ENCODE measurements at regions not wholly inside any gene's neighbourhood (a gene's known extent, or its start where the extent isn't known, plus 50 kb on each side); places are given as distances from the start of the nearest gene placed in this dataset.

GRCh38 chrY:15162211-15162610, 637.9 kb downstream of the NLGN4Y start:
- DNase-seq, result no peak

DNA sequence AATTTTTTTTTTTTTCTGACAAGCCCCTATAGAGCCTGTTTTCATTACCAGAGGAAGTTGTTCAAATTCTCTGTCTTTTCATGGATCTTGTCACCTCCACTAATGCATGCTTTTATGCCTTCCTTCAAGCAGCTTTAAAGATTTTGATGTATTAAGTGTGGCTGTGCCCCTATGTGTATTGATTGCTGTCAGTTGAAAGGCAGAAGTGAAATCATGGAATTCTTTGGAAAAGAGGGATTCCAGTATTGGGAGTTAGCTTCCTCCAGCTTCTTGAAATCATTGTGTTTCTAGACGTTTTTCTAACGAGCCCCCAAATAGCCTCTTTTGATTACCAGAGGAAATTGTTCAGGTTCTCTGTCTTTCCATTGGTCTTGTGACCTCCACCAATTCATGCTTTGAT, 655.6 kb downstream of the NLGN4Y start:
- DNase-seq, result no peak

GRCh38 chrY:15229056-15229455, 704.7 kb downstream of the NLGN4Y start:
- DNase-seq, result no peak

DNA sequence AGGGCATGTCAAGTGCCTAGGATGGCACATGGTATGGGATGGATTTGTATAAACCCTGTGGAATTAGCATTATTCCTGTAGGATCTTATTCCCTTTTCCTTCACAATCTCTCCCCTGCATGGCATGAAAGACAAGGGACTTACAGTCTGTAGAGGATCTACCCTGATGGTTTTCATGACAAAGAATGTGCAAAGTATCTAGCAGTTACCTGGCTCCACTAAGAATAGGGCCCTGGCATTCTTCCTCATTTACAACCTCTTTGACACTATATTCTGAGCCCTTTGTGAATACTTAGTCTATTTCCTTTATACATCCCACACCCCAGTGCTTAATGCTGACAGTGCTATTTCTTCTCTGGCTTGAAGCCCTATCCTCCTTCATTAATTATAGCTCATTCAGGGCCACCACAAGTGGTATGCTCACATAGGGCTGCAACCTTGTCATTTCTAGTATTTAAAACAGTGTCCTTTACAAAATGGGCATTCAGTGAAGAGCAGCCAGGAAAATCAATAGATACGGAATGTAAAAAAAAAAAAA, 715.3 kb downstream of the NLGN4Y start:
- no peak for DNase-seq

DNA sequence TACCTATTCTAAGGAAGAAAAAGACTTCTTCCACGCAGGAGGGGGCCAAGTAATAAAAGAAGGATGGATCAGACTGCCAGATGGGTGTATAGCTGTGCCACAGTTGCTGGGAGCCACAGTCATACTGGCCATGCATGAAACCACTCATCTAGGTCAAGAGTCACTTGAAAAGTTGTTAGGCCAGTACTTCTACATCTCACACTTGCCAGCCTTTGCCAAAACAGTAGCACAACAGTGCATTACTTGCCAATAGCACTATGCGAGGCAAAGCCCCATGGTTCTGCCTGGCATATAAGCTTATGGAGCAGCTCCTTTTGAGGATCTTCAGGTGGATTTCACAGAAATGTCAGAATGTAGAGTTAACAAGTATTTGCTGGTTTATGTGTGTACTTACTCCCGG, 735.0 kb downstream of the NLGN4Y start:
- no peak for DNase-seq

DNA sequence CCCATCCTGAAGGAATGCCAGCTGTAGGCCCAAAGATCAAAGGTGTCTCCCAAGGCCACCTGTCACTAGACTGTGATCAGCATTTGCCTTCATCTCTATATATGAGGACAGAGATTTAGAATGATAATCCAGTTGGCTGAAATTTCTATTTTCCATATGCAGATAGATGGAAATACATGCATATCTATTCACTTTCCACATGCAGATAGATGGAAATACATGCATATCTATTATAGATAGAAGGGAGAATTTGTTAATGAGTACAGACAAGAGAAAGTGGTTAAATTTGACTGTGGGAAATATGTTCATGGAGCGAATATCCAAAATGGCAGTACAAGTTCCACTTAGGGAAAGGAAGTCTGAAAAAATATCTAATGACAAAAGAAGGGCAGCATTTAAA, 762.2 kb downstream of the NLGN4Y start:
- DNase-seq, result no peak

DNA sequence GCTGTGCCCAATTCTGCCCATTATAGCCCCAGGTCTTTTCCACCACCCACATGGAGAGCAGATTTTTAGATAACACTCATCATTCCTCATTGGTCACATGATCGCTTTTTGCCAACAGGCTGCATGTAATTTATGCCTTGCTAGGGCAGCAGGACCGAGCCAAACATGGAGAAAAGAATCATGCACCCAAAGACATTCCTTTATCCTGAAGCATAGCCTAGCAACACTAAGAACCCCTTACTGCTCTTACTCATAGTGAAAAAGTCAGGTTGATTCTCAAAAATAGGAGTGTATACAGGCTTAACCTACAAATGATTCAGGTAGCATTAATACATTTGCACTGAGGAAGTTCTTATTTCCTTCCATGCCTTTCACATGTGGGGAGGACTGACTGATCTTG, 765.5 kb downstream of the NLGN4Y start:
- DNase-seq, result no peak

GRCh38 chrY:15292881-15293280, 768.6 kb downstream of the NLGN4Y start:
- no peak for DNase-seq

DNA sequence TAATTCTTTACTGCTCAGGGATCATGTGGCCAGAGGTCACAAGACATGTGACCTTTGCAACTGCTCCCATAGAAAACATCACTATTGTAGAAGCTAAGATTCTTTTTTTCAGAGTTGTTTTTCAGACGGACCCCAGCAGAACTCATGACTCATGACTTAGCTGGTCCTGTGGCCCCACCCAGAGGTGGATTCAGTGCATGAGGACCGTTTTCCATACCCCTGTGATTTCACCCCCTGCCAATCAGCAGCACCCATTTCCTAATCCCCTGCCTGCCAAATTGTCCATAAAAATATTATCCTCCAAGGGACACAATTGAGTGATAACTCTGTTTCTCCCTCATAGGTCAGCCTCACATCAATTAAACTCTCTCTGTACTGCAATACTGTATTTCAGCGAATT, 777.5 kb downstream of the NLGN4Y start:
- no peak for DNase-seq

DNA sequence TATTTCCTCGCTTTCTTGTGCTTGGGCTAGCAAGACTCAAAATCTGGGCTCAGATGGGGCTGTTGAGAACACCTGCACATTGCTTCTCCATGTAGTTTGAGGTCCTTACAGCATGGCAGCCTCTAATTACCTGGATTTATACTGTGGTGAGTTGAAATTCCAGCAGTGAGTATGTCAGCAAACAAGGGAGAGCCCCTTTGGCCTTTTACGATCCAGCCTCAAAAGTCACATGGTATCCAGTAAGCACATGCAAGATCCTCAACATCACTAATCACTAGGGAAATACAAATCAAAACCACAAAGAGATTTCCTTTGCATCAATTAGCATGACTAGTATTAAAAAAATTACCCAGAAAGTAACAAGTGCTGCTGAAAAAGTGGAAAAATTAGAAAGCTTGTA, 787.8 kb downstream of the NLGN4Y start:
- no peak for DNase-seq

- no peak for DNase-seq
These were observed 799.9 kb downstream of the NLGN4Y start for GRCh38 chrY:15324189-15324588.

DNA sequence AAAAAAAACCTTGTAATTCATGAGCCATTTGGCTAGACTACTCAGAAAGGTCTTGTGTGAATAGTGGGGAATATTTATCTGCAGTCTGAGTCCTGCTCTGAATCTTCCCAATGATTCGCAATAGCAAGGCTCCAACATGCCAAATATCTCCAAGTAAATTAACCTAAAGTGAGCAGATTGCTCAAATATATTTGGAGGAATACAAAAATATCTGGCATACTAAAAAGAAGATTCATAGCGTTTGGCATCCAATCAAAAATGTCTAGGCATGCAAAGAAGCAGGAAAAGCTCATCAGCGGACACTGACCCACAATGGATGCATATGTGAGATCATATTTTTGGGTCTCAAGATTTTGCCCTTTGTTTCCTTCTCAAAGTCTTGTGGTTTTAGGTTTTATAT, 800.9 kb downstream of the NLGN4Y start:
- no peak for DNase-seq

GRCh38 chrY:15326673-15327072, 802.3 kb downstream of the NLGN4Y start:
- no peak for DNase-seq

GRCh38 chrY:15328848-15329247, 804.5 kb downstream of the NLGN4Y start:
- no peak for DNase-seq

DNA sequence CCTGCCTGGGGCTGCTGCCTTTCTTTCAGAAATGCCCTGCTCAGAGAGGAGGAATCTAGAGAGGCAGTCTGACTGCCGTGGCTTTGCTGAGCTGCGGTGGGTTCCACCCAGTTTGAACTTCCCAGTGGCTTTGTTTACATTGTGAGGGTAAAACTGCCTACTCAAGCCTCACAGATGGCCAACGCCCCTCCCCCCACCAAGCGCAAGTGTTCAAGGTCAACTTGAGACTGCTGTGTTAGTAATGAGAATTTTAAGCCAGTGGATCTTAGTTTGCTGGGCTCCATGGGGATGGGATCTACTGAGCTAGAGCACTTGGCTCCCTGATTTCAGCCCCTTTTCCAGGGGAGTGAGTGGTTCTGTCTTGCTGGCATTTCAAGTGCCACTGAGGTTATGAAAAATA, 819.2 kb downstream of the NLGN4Y start:
- no peak for DNase-seq

DNA sequence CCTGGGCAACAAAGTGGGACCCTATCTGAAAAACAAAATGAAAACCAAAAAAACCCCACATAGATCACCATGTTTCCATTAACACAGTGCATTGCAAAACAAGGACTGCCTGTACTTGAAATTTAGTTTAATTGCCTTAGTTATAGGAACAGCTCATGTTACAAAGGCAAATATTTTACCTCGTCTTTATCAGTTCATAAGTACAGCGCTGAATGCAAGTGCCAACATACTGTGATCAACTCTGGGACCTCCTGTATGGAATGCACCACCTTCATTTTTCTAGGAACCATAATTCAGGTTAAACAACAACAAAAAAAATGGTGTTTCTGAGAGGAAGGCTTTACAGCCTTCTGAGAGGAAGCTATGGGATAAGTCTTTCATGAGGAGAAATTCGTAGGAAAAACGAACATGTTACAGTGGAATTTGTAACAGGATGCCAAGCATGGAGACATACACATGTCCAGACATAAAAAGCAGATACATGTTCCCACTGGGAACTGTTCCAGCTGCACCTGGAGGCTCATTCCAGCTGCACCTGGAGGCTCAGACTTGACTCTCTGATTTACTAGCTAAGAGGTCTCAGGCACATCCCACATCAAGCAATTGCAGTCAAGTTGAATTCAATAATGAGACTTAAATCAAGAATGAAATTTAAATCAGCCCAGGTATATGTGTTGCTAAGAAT, 821.3 kb downstream of the NLGN4Y start:
- DNase-seq, result no peak

DNA sequence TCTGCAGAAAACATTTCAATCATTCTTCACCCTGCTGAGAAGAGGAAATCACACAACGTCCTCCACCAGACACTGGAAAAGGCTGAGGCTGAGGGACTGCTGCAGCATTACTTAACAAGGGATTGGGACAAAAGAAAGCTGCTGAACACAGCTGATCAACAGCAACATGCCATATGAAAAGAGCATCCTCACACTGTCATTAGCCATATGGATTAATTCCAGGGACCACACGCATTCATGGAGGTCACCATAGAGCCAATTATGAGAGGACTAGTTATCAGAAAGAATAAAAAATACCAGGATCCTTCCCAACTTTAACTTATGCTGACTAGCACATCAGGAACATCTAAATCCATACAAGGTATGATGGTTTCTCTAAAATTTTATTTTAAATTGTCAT, 825.0 kb downstream of the NLGN4Y start:
- no peak for DNase-seq

GRCh38 chrY:15355321-15355720, 831.0 kb downstream of the NLGN4Y start:
- DNase-seq, result no peak

DNA sequence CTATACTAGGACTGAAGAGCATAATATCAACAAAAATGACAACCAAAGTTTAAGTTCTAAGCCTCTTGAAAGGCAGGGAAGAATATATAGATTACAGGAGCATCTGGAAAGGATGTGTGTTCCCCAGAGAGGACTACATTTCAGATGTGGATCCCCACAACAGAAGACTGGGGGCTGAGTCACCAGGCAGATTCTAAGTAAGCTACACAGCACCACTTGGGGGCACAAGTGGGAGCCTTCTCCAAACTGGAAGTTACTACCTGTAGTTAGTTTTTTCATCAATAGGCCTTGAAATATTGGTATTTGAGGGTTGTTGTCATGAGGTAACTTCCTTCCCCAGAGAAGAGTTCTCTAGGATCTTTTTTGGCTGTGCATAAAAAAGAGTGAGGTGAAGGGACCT, 836.1 kb downstream of the NLGN4Y start:
- DNase-seq, result no peak

DNA sequence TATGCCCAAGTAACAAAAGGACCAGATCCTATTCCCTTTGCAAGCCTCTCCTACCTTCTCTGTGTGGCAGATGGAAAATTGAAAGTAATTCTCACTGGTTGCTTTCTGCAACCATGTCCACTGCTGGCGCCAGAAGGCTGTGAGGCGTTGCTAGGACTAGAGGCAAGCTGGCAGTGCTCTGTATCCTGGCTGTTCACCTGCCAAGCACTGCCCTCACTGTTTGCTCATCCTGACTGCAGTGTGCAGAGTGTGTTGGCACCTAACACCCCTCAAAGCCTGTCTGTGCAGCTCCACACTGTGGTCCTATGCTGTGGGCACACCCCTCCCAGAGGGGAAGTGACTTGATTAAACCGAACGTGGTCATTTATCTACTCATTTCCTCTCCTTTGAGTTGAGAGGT, 840.7 kb downstream of the NLGN4Y start:
- DNase-seq, result no peak

DNA sequence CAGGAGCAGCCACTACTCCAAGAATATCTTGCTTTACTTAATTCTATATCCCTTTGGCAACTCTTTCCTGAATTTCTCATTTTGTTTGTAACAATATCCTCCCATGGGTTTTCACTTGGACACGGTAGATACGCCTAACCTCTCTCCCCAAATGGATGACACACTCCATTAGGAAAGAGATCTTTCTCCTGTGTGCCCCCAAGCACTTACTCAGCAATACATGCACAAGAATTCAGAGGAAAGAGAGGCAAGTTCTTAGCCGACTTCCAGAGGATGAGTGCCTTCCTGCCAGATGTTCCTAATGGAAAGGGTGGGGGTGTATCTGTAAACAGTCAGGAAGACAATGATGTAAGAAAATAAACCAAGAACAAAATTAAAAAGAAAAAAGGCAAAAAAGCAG, 844.5 kb downstream of the NLGN4Y start:
- no peak for DNase-seq

DNA sequence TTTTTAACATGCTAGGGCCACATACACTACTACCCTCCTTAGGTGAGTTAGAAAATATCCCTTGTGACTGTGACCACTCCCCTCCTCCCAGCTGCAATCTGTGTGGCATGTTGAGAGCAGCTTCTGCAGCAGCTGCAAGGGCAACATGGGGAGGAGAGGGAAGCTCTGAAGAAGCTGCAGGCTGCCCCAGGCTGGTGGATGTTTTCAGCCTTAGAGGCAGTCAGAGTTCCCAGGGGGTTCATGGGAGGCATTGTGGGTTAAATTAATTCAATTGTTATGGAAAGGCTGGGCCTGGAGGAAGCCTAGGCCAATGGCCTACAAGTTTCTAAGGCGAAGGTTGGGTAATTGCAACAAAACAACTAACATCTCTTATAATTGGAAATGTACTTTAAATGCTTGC, 860.8 kb downstream of the NLGN4Y start:
- DNase-seq, result no peak

DNA sequence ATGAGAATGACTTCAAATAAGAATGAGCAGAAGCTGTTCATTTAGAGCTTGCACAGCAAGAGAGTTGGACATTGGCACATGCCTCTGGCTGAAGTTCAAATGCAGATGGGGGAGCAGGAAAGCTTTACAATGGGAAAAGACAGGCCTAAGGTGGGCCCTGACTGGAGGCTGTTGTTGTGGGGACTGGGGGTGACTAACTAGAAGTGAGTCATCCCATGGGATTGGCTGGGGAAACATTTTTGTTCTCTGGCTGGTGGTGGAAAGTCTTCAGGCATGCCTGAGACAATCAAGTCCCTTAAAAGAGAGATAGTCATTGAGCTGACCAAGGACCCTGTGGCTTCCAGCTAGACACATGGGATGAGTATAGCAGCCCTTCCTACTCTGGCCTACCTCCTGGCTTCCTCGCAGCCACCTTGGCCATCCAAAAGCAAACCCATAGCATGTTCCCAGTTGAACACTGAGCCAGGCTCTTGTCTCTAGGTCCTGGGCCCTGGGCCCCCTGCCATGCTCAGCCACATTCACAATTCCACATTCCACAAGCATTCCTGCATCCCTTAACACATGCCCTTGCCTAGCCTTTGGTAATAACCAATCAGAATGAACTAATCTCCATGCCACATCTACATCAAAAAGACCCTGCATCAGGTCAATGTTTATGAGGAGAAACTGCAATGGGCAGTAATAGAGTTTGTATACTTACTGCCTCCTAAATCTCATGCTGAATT, 873.4 kb downstream of the NLGN4Y start:
- DNase-seq, result no peak

- no peak for DNase-seq
These were observed 878.1 kb downstream of the NLGN4Y start for GRCh38 chrY:15402451-15402850.

- DNase-seq, result no peak
These were observed 880.2 kb downstream of the NLGN4Y start for GRCh38 chrY:15404551-15404950.
